ENCODE measurements at regions not wholly inside any gene's neighbourhood (a gene's known extent, or its start where the extent isn't known, plus 50 kb on each side); places are given as distances from the start of the nearest gene placed in this dataset.

DNA sequence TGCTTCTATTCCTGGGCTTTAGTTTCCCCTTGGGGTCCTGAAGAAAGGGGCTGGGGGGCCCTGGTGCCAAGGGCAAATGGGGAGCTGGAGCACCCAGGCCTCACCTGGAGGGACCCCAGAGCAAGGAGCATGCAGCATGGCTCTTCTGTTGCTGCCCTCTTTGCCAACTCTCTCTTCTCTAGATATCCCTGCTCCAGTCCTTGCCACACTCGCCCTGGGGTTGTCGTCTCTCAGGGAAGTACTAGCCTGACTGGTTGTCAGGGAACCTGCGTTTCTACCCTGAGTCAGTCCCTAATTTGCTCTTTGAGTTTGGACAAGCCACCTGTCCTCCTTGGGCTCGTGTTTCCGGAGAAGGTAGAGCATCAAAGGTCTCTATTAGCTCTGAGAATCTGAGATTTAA is 63.7 kb upstream of the UBE2Q2 start:
- TF ChIP-seq CTCF (conservative IDR thresholded peaks at IDR 0.05; ENCODE audit: low read depth, low read length) (no peak), EZH2 (IDR thresholded peaks at IDR 0.05; ENCODE audit: low read length, unreplicated experiment) (no peak)
